HG02885 (cell line): ENCODE measurements at regions not wholly inside any gene's neighbourhood (a gene's known extent, or its start where the extent isn't known, plus 50 kb on each side); places are given as distances from the start of the nearest gene placed in this dataset.
"Not testable (repeated sequence)": the region's sequence is repeated elsewhere in the genome, so short reads cannot be mapped to it uniquely, and the experiment has no call there.

ENCODE experiments used
- ATAC-seq: cut with Tn5 transposase; IDR thresholded peaks from one replicate; pipeline ENCODE4 v1.9.1; 2021; ENCODE audit warnings: mild to moderate bottlenecking; ENCODE audit not compliant: unreplicated experiment, poor library complexity

- no peak for ATAC-seq
These were observed 159.1 kb upstream of the MAFB start for GRCh38 chr20:40848096-40848495.

GRCh38 chr20:40848526-40848925 is 159.5 kb upstream of the MAFB start:
- ATAC-seq: no peak

DNA sequence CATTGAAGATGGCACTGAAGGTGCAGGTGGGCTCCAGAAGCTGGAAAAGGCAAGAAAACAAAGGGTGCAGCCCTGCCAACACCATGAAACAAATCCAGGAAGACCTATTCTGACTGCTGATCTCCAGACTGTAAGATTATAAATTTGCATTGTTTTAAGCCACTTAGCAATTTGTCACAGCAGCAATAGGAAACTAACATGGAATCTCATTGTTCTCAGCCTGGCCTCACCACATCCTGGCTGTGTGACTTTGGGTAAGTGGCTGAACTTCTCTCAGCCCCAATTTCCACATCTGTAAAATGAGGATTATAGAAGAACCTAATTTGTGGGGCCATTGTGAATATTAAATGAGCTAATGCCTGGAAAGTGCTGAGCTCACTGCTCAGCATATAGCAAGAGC is 160.4 kb upstream of the MAFB start:
- no peak for ATAC-seq

DNA sequence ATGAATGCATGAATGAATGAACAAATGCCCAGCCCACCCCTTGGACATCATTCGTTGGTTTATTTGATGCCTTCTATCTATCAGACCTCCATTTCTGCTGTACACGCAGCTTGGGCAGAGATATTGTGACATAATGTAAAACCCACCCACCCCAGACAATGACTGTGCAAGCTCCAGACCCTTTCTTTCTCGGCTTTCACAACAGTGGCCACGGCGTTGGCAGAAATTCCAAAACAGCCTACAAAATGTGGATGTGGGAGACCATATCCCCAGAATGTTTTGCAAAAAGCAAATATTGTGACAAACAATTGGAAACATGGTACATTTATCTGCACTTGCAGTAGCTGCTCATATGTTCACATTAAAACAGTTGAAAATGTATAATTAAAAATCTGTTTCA is 162.0 kb upstream of the MAFB start:
- ATAC-seq: no peak

DNA sequence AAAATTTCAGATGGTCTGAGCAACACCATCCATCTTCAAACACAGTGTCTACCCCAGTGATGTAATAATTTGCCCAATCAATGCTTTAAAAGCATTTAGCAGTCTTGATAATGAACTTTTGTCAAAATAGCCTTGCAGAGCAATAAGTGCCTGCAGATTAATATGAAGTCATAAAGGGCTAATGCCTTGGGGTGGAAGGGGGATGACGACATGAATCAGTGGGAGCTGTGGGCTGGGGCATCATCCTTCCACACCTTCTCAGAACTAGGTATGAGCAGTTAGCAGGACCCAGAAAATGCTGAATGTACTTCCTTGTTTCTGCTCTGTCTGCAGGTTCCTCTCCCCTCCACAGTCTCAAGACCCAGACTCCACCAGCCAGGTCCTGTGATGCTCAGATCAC is 166.2 kb upstream of the MAFB start:
- no peak for ATAC-seq

DNA sequence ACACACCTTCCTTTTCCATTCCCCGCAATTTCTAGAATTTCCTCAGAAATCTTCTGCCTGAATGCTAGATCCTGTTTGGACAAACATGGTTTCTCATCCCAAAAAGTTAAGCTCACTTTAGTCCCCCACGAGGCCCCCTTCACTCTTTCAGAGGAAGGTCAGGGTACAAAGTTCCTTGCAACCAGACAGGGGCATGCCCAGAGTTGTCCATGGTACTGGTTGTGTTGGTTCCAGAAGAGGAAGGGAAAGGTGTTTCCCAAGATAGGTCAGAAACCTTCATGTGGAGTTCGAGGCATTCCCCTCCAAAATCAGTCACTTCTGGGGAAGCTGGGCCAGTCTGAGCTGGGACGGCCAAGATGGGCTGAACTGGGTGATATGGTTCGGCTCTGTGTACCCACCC is 167.6 kb upstream of the MAFB start:
- ATAC-seq: no peak

GRCh38 chr20:40860487-40860902 is 168.1 kb upstream of the TOP1 start:
- ATAC-seq: no peak

- ATAC-seq: no peak
These were observed 167.1 kb upstream of the TOP1 start for GRCh38 chr20:40861427-40862008.

- no peak for ATAC-seq
These were observed 165.2 kb upstream of the TOP1 start for GRCh38 chr20:40863355-40863919.

DNA sequence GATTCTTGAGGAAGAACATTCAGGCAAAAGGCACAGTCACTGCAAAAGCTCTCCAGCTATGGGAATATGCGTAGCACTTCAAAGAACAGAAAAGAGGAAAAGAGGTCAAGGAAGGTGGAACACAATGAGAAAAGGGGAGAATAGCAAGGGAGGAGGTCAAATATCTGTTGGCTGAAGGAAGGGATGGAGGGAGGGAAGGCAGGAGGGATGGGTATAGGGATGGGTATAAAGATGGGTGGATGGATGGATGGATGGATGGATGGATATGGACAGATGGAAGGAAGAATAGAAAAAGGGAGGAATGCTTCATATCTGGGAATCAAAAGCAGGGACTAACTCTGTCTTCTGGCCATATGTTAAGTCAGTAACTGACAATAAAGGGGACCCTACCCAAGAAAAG is 164.2 kb upstream of the TOP1 start:
- ATAC-seq: no peak

GRCh38 chr20:40865095-40865494 is 163.5 kb upstream of the TOP1 start:
- ATAC-seq: no peak

DNA sequence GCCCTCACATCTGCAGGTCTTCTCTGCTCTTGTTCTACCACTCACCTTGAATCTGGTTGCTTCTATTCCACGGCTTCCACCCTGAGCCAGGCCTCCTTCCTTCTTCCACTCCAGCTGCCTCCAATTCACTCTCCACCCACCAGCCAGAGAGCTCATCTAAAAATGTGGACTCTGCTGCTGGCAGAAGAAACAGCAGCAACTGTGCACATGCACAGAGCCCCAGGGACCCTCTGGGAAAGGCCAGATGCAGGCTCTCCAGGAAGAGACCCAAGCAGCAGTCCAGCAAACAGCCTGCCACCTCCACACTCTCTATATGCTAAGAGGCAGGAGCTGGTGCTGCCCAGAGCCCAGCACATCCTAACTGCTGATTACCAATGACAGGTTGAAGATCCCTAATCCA is 162.6 kb upstream of the TOP1 start:
- no peak for ATAC-seq

GRCh38 chr20:40868551-40869217 is 159.9 kb upstream of the TOP1 start:
- no peak for ATAC-seq

- ATAC-seq: no peak
These were observed 159.1 kb upstream of the TOP1 start for GRCh38 chr20:40869218-40870147.

GRCh38 chr20:40875116-40876085 is 153.2 kb upstream of the TOP1 start:
- ATAC-seq: no peak

GRCh38 chr20:40878099-40878498 is 150.5 kb upstream of the TOP1 start:
- not testable (repeated sequence) for ATAC-seq

DNA sequence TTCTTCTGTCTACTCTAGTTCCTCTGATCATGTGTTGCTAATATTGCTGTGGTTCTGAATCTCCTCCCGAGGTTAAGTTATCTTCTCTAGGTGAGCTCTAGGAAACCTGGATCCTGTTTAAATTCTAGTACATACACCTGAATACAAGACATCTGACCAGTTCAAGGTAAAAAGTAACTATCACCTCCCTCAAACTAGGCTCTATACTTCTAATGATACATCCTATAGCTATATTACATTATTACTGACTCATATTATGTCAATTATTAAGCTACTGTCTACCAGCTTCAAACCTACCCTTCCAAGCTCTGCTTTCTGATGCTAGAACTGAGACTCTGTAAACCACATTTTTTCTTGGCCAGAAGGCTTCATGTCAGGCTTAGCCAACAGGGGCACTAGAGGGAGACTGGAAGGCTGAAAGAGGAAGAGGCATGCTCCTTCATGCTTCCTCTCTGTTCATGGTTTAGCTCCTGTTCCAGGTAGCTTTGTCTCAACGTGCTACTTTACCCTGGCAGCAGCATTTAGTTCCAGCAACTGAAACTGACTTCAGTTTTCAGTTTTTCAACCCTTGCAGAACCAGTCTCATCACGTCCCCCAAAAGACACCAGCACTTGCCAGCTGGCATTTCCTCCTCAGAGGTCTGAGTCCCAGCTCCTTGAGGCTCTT is 148.4 kb upstream of the TOP1 start:
- no peak for ATAC-seq

DNA sequence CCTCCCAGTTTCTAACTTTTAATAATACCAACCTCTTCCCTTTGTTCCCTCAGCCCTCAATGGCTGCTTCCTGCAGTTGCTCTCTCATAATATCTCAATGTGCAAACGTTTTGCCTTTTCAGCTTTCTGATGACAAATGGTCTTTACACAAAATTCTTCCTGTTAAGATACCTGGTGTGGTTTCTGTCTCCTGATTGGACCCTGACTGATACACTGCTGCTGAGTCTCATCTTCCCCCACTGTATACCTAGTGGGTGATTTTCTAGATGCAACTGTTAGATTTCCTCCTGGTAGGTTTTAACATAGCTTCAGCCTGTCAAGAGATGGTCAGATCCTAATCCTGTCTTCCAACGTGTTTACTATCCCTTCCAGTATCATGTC is 147.9 kb upstream of the TOP1 start:
- ATAC-seq: no peak

- no peak for ATAC-seq
These were observed 146.5 kb upstream of the TOP1 start for GRCh38 chr20:40882152-40882551.
